Ascending aorta (tissue), 2 donors: ENCODE measurements at regions not wholly inside any gene's neighbourhood (a gene's known extent, or its start where the extent isn't known, plus 50 kb on each side); places are given as distances from the start of the nearest gene placed in this dataset.

ENCODE experiments used
- DNase-seq, 2 donors: peaks; one replicate each; pipeline ENCODE4 v3.0.0-alpha.2; 2019; ENCODE audit warnings: low spot score in 2 of 2
- H3K27ac ChIP-seq, 2 donors: fragments of 200-600 bp; sonication (generic); one replicate each; pipeline ENCODE4 v1.5.1; 2016 to 2017; ENCODE audit warnings: mild to moderate bottlenecking in 1 of 2
- H3K27me3 ChIP-seq: fragments of 200-600 bp; sonication (generic); one replicate; pipeline ENCODE4 v1.5.1; 2017
- H3K36me3 ChIP-seq, 2 donors: fragments of 200-600 bp; sonication (generic); one replicate each; pipeline ENCODE4 v1.5.1; 2016
- H3K4me1 ChIP-seq, 2 donors: fragments of 200-600 bp; sonication (generic); one replicate each; pipeline ENCODE4 v1.5.1; 2016 to 2017; ENCODE audit warnings: mild to moderate bottlenecking in 1 of 2
- H3K4me3 ChIP-seq, 2 donors: fragments of 200-600 bp; sonication (generic); one replicate each; pipeline ENCODE4 v1.5.1; 2016 to 2017; ENCODE audit warnings: mild to moderate bottlenecking in 1 of 2
- H3K9me3 ChIP-seq, 2 donors: fragments of 200-600 bp; sonication (generic); one replicate each; pipeline ENCODE4 v1.5.1; 2016
- intact Hi-C: fragments of 100-400 bp; cut with DNase I; formaldehyde crosslinking; loops from one replicate; pipeline ENCODE4 v1.15.1; 2023
- TF ChIP-seq, protein P1 (sequence below), 3 experiments: fragments of 200-600 bp in 2 of 3; fragments of 450-650 bp in 1 of 3; sonication (generic) in 2 of 3; IDR thresholded peaks; one replicate each; pipeline ENCODE4 v1.5.1; 2016 to 2019; ENCODE audit warnings: antibody characterized with exemption in 3 of 3, mild to moderate bottlenecking in 1 of 3, moderate library complexity in 1 of 3

GRCh38 chr15:31805090-31805662 lies 225.1 kb upstream of the CHRNA7 start:
- Histone ChIP-seq H3K4me3 (no peak overlapping the region), H3K4me1 (no peaks in the 10 kb centered on the region), H3K27ac (no peak overlapping the region), H3K36me3 (no peaks in the 10 kb centered on the region), H3K9me3 (no peaks in the 10 kb centered on the region), H3K27me3 (no peaks in the 10 kb centered on the region)
- intact Hi-C loops: no loop called here
- no peak for DNase-seq
- TF ChIP-seq, protein P1, sequence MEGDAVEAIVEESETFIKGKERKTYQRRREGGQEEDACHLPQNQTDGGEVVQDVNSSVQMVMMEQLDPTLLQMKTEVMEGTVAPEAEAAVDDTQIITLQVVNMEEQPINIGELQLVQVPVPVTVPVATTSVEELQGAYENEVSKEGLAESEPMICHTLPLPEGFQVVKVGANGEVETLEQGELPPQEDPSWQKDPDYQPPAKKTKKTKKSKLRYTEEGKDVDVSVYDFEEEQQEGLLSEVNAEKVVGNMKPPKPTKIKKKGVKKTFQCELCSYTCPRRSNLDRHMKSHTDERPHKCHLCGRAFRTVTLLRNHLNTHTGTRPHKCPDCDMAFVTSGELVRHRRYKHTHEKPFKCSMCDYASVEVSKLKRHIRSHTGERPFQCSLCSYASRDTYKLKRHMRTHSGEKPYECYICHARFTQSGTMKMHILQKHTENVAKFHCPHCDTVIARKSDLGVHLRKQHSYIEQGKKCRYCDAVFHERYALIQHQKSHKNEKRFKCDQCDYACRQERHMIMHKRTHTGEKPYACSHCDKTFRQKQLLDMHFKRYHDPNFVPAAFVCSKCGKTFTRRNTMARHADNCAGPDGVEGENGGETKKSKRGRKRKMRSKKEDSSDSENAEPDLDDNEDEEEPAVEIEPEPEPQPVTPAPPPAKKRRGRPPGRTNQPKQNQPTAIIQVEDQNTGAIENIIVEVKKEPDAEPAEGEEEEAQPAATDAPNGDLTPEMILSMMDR (IDR thresholded peaks at IDR 0.05): no peak

DNA sequence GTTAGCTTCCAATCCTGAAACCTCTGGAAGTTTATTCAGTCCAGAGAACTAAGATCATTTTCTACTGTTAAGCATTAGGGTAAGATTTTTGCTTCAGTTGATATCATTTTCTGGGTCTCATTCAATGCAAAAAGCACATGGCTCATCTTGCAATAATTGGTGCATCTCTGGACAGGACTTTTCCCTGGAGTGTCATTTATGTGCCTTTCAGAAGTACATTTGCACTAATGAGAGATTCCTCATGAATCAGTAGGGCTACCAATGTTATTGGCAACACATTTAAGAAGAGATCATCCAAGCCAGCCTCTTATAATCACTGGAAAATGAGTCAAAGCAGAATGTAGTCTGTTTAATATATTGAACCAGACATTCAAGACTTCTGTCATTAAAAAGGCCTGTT lies 224.2 kb upstream of the CHRNA7 start:
- TF ChIP-seq, protein P1 (IDR thresholded peaks at IDR 0.05): no peak
- H3K27ac ChIP-seq: no peak overlapping the region
- intact Hi-C loops: no loop called here
- H3K4me1 ChIP-seq: no peaks in the 10 kb centered on the region
- DNase-seq: no peak
- H3K27me3 ChIP-seq: no peaks in the 10 kb centered on the region
- no peak overlapping the region for H3K4me3 ChIP-seq
- no peaks in the 10 kb centered on the region for H3K9me3 ChIP-seq
- H3K36me3 ChIP-seq: no peaks in the 10 kb centered on the region

- TF ChIP-seq, protein P1 (IDR thresholded peaks at IDR 0.05): no peak
- Histone ChIP-seq H3K27me3 (no peaks in the 10 kb centered on the region), H3K36me3 (no peaks in the 10 kb centered on the region), H3K9me3 (no peaks in the 10 kb centered on the region), H3K4me1 (no peaks in the 10 kb centered on the region), H3K27ac (no peak overlapping the region), H3K4me3 (no peak overlapping the region)
- intact Hi-C loops: no loop called here
- DNase-seq: no peak
These were observed 218.7 kb upstream of the CHRNA7 start for GRCh38 chr15:31811641-31812040.

DNA sequence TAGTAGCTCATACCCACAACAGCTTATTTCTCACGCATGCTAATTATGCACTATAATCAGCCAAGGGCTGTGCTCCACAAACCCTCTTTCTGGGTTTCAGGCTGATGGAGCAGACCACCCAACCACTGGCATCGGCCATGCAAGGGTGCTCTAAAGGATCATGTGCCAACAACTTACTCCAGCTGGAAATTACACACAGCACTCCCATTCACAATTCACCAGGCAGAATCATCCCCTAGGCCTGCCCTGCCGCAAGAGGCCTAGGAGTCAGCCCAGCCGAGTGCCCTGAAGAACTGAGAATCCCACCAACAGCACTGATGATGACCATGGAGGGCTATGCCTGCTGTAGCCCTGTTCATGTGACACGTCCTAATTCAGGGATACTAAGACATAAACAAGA lies 216.2 kb upstream of the CHRNA7 start:
- no peak for DNase-seq
- H3K9me3 ChIP-seq: no peaks in the 10 kb centered on the region
- H3K4me1 ChIP-seq: no peaks in the 10 kb centered on the region
- H3K27ac ChIP-seq: no peak overlapping the region
- no peaks in the 10 kb centered on the region for H3K27me3 ChIP-seq
- H3K36me3 ChIP-seq: no peaks in the 10 kb centered on the region
- TF ChIP-seq, protein P1 (IDR thresholded peaks at IDR 0.05): no peak
- H3K4me3 ChIP-seq: no peak overlapping the region
- intact Hi-C loops: no loop called here

GRCh38 chr15:31815411-31816155 lies 214.7 kb upstream of the CHRNA7 start:
- Histone ChIP-seq H3K9me3 (no peaks in the 10 kb centered on the region), H3K27me3 (no peaks in the 10 kb centered on the region), H3K4me3 (no peak overlapping the region), H3K36me3 (no peaks in the 10 kb centered on the region), H3K4me1 (no peaks in the 10 kb centered on the region), H3K27ac (no peak overlapping the region)
- intact Hi-C loops: no loop called here
- TF ChIP-seq, protein P1 (IDR thresholded peaks at IDR 0.05): no peak
- DNase-seq: no peak
